ENCODE measurements at regions not wholly inside any gene's neighbourhood (a gene's known extent, or its start where the extent isn't known, plus 50 kb on each side); places are given as distances from the start of the nearest gene placed in this dataset.

DNA sequence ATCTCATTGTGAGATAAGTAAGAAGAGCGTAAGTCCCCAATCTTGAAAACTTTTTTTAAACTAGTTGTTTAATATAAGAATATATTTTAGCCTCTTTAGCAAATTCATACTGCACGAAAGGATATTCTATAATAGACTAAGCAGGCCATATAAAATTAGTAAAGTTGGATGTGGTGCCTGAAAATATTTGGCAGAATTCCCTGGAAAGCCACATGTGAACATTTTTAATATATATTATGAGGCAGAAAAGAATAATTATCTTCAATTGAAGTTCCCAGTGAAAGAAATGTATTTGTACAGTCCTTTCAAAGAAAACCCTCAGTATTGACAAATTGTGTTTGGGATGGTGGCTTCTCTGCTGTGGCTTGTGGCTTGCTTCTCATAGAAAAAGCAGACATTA is 237.5 kb upstream of the JAG1 start:
- TF ChIP-seq CTCF (IDR thresholded peaks at IDR 0.05) (no peak), POLR2A (IDR thresholded peaks at IDR 0.05) (no peak)

Data from Peyer's patch (tissue), 4 donors.